Fibroblast of lung (primary cell): ENCODE measurements at regions not wholly inside any gene's neighbourhood (a gene's known extent, or its start where the extent isn't known, plus 50 kb on each side); places are given as distances from the start of the nearest gene placed in this dataset.

Source experiments
- EZH2 ChIP-seq: IDR thresholded peaks from 2 replicates; pipeline ENCODE4 v1.5.1; 2012; ENCODE audit warnings: low read length, control low read depth, mild to moderate bottlenecking; ENCODE audit errors: missing control alignments
- TF ChIP-seq, protein P1 (sequence below), 2 donors: IDR thresholded peaks in 1 of 2; conservative IDR thresholded peaks in 1 of 2; 1 replicate in 1 of 2; 2 replicates in 1 of 2; pipeline ENCODE4 v1.5.1; 2011 to 2012; ENCODE audit warnings: low read length in 2 of 2, control low read depth in 1 of 2, inconsistent platforms in 1 of 2, low read depth in 1 of 2, mild to moderate bottlenecking in 1 of 2

DNA sequence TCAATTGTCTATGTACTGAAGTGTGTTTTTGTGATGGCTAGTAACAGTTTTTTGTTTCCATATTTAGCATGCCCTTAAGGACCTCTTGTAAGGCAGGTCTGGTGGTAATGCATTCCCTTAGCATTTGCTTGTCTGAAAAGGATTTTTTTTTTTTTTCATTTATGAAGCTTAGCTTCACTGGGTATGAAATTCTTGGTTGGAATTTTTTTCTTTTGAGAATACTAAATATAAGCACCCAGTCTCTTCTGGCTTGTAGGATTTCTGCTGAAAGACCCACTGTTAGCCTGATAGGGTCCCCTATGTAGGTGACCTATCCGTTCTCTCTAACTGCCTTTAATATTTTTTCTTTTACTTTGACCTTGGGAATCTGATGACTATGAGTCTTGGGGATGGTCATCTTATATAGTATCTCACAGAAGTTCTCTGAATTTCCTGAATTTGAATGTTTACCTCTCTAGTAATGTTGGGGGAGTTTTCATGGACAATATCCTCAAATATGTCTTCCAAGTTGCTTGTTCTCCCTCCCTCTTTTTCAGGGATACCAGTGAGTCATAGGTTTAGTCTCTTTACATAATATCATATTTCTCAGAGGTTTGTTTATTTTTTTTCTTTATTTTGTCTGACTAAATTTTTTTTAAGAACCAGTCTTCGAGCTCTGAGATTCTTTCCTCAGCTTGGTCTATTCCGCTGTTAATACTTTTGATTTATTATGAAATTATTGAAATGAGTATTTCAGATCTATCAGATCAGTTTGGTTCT, 157.1 kb upstream of the PGRMC2 start:
- no peak for TF ChIP-seq EZH2
- TF ChIP-seq, protein P1, sequence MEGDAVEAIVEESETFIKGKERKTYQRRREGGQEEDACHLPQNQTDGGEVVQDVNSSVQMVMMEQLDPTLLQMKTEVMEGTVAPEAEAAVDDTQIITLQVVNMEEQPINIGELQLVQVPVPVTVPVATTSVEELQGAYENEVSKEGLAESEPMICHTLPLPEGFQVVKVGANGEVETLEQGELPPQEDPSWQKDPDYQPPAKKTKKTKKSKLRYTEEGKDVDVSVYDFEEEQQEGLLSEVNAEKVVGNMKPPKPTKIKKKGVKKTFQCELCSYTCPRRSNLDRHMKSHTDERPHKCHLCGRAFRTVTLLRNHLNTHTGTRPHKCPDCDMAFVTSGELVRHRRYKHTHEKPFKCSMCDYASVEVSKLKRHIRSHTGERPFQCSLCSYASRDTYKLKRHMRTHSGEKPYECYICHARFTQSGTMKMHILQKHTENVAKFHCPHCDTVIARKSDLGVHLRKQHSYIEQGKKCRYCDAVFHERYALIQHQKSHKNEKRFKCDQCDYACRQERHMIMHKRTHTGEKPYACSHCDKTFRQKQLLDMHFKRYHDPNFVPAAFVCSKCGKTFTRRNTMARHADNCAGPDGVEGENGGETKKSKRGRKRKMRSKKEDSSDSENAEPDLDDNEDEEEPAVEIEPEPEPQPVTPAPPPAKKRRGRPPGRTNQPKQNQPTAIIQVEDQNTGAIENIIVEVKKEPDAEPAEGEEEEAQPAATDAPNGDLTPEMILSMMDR (conservative IDR thresholded peaks at IDR 0.05 in 1 of 2, IDR thresholded peaks at IDR 0.05 in 1 of 2; ENCODE audit: low read depth in 1 of 2, low read length in 2 of 2): no peak
